Endothelial cell of umbilical vein (primary cell): ENCODE measurements at regions not wholly inside any gene's neighbourhood (a gene's known extent, or its start where the extent isn't known, plus 50 kb on each side); places are given as distances from the start of the nearest gene placed in this dataset.

Experiments used
- EZH2 ChIP-seq: IDR thresholded peaks from 2 replicates; pipeline ENCODE4 v1.6.1; 2012; ENCODE audit warnings: borderline replicate concordance, low read depth, mild to moderate bottlenecking, moderate library complexity, low read length, inconsistent platforms; ENCODE audit not compliant: severe bottlenecking
- GATA2 ChIP-seq: IDR thresholded peaks from 2 replicates; pipeline ENCODE4 v1.7.0; 2011; ENCODE audit warnings: low read depth, mild to moderate bottlenecking, moderate library complexity, mixed read lengths, low read length; ENCODE audit not compliant: insufficient read length, insufficient read depth
- JUN ChIP-seq: IDR thresholded peaks from 2 replicates; pipeline ENCODE4 v1.6.1; 2011; ENCODE audit warnings: borderline replicate concordance, low read depth; ENCODE audit not compliant: insufficient read length, insufficient read depth
- MYC ChIP-seq: IDR thresholded peaks from one replicate; pipeline ENCODE4 v1.6.1; 2011; ENCODE audit warnings: mild to moderate bottlenecking, low read depth, low read length
- POLR2A ChIP-seq: IDR thresholded peaks from 2 replicates; pipeline ENCODE4 v1.6.1; 2012; ENCODE audit warnings: low read depth, mild to moderate bottlenecking, control low read depth, low read length
- POLR2AphosphoS5 ChIP-seq: IDR thresholded peaks from 2 replicates; pipeline ENCODE4 v1.6.1; 2012; ENCODE audit warnings: low read depth, mild to moderate bottlenecking, control low read depth, low read length, moderate library complexity; ENCODE audit not compliant: insufficient read depth
- TF ChIP-seq, protein P1 (sequence below), 2 donors: IDR thresholded peaks; 1 replicate in 1 of 2; 2 replicates in 1 of 2; pipeline ENCODE4 v1.5.1; 2011; ENCODE audit warnings: low read length in 2 of 2, mild to moderate bottlenecking in 2 of 2, moderate library complexity in 2 of 2, control low read depth in 1 of 2, inconsistent platforms in 1 of 2, low read depth in 1 of 2; ENCODE audit not compliant: insufficient read depth in 1 of 2; ENCODE audit errors: extremely low read depth in 1 of 2
- TF ChIP-seq, protein P2 (sequence below): IDR thresholded peaks from 2 replicates; pipeline ENCODE4 v1.6.1; 2011; ENCODE audit not compliant: insufficient read depth, insufficient read length

DNA sequence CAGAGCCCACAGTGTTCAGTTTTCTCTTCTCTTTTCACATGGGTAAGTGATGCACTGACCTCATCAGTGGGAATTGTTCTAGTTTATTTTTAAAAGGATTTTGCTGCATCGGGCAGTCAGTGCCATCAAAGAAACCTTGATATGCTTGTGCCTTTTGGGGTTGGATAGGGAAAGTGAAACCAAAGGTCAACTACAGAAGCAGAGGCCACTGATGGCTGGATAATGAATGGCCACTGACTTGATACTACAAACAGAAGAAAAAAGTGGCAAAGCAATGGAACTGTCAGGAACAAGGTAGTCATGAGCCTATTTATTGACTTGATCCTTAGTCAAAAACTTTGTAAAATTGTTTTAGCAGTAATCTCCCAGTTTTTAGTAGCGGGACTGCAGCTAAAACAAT, 636.3 kb upstream of the ZEB2 start:
- TF ChIP-seq, protein P1, sequence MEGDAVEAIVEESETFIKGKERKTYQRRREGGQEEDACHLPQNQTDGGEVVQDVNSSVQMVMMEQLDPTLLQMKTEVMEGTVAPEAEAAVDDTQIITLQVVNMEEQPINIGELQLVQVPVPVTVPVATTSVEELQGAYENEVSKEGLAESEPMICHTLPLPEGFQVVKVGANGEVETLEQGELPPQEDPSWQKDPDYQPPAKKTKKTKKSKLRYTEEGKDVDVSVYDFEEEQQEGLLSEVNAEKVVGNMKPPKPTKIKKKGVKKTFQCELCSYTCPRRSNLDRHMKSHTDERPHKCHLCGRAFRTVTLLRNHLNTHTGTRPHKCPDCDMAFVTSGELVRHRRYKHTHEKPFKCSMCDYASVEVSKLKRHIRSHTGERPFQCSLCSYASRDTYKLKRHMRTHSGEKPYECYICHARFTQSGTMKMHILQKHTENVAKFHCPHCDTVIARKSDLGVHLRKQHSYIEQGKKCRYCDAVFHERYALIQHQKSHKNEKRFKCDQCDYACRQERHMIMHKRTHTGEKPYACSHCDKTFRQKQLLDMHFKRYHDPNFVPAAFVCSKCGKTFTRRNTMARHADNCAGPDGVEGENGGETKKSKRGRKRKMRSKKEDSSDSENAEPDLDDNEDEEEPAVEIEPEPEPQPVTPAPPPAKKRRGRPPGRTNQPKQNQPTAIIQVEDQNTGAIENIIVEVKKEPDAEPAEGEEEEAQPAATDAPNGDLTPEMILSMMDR (IDR thresholded peaks at IDR 0.05; ENCODE audit: extremely low read depth in 1 of 2, insufficient read depth in 1 of 2, low read depth in 1 of 2, low read length in 2 of 2): no peak
- TF ChIP-seq POLR2A (no peak), EZH2 (no peak), GATA2 (no peak), POLR2AphosphoS5 (no peak), JUN (no peak), MYC (no peak)
- TF ChIP-seq, protein P2, sequence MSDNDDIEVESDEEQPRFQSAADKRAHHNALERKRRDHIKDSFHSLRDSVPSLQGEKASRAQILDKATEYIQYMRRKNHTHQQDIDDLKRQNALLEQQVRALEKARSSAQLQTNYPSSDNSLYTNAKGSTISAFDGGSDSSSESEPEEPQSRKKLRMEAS: no peak
